ENCODE measurements at regions not wholly inside any gene's neighbourhood (a gene's known extent, or its start where the extent isn't known, plus 50 kb on each side); places are given as distances from the start of the nearest gene placed in this dataset.

GRCh38 chr4:19133315-19133714, 1111.8 kb upstream of the LCORL start:
- TF ChIP-seq CTCF (IDR thresholded peaks at IDR 0.05; ENCODE audit: insufficient read depth, low read length, missing control alignments): no peak
- ChIA-PET POLR2A (interaction anchor here (0.5 kb wide), 1 partner anchor 1412 kb away, joined by 3 read pairs; no protein-coding TSS in a partner anchor), CTCF (no interaction called here)
- no peak overlapping the region for H3K4me3 ChIP-seq (ENCODE audit: low read depth, low read length)
- no peak for DNase-seq (ENCODE audit: low read depth, low spot score)

GRCh38 chr4:19130866-19131265, 1109.3 kb upstream of the LCORL start:
- no peak for TF ChIP-seq CTCF (IDR thresholded peaks at IDR 0.05; ENCODE audit: insufficient read depth, low read length, missing control alignments)
- CTCF ChIA-PET: no interaction called here
- H3K4me3 ChIP-seq (ENCODE audit: low read depth, low read length): no peak overlapping the region
- POLR2A ChIA-PET: no interaction called here
- peak; percentile 26 for DNase-seq (ENCODE audit: low read depth, low spot score)

- DNase-seq (ENCODE audit: low read depth, low spot score): no peak
- CTCF ChIA-PET: no interaction called here
- no peak for TF ChIP-seq CTCF (IDR thresholded peaks at IDR 0.05; ENCODE audit: insufficient read depth, low read length, missing control alignments)
- POLR2A ChIA-PET: no interaction called here
- H3K4me3 ChIP-seq (ENCODE audit: low read depth, low read length): no peak overlapping the region
Measured at GRCh38 chr4:19128176-19128575, 1106.6 kb upstream of the LCORL start.

GRCh38 chr4:19126903-19127302, 1105.3 kb upstream of the LCORL start:
- DNase-seq (ENCODE audit: low read depth, low spot score): no peak
- no peak overlapping the region for H3K4me3 ChIP-seq (ENCODE audit: low read depth, low read length)
- POLR2A ChIA-PET: no interaction called here
- CTCF ChIA-PET: no interaction called here
- no peak for TF ChIP-seq CTCF (IDR thresholded peaks at IDR 0.05; ENCODE audit: insufficient read depth, low read length, missing control alignments)

- no peak for DNase-seq (ENCODE audit: low read depth, low spot score)
- no peak overlapping the region for H3K4me3 ChIP-seq (ENCODE audit: low read depth, low read length)
- TF ChIP-seq CTCF (IDR thresholded peaks at IDR 0.05; ENCODE audit: insufficient read depth, low read length, missing control alignments): no peak
- CTCF ChIA-PET: no interaction called here
- POLR2A ChIA-PET: no interaction called here
Measured at GRCh38 chr4:19123681-19124080, 1102.1 kb upstream of the LCORL start.

GRCh38 chr4:19119904-19120560, 1098.5 kb upstream of the LCORL start:
- H3K4me3 ChIP-seq (ENCODE audit: low read depth, low read length): no peak overlapping the region
- DNase-seq (ENCODE audit: low read depth, low spot score): no peak
- ChIA-PET CTCF (no interaction called here), POLR2A (no interaction called here)
- TF ChIP-seq CTCF (IDR thresholded peaks at IDR 0.05; ENCODE audit: insufficient read depth, low read length, missing control alignments): no peak

Measured in AG04449 (cell line).